Immature natural killer cell (primary cell): ENCODE measurements at regions not wholly inside any gene's neighbourhood (a gene's known extent, or its start where the extent isn't known, plus 50 kb on each side); places are given as distances from the start of the nearest gene placed in this dataset.
"Not testable (repeated sequence)": the region's sequence is repeated elsewhere in the genome, so short reads cannot be mapped to it uniquely, and the experiment has no call there.

Experiments used
- DNase-seq, 3 donors: peaks; one replicate each; pipeline ENCODE4 v3.0.0; 2022; ENCODE audit warnings: mixed read lengths in 1 of 3
- H3K27ac Mint-ChIP-seq, 6 donors: one replicate each; pipeline ENCODE4 v1.8.0; 2020; ENCODE audit warnings: mixed read lengths in 6 of 6, mild to moderate bottlenecking in 5 of 6, inconsistent platforms in 4 of 6, moderate library complexity in 3 of 6
- H3K27me3 Mint-ChIP-seq, 3 donors: one replicate each; pipeline ENCODE4 v1.8.0; 2020 to 2021; ENCODE audit warnings: low read depth in 3 of 3, mild to moderate bottlenecking in 3 of 3, mixed read lengths in 3 of 3, moderate library complexity in 3 of 3, inconsistent platforms in 1 of 3
- H3K36me3 Mint-ChIP-seq, 3 donors: one replicate each; pipeline ENCODE4 v1.8.0; 2020; ENCODE audit warnings: mixed read lengths in 3 of 3, inconsistent platforms in 2 of 3, mild to moderate bottlenecking in 2 of 3
- H3K4me1 Mint-ChIP-seq, 2 donors: one replicate each; pipeline ENCODE4 v1.8.0; 2020; ENCODE audit warnings: inconsistent platforms in 2 of 2, mild to moderate bottlenecking in 2 of 2, mixed read lengths in 2 of 2, moderate library complexity in 1 of 2
- H3K4me3 Mint-ChIP-seq, 5 donors: one replicate each; pipeline ENCODE4 v1.8.0; 2020; ENCODE audit warnings: mild to moderate bottlenecking in 5 of 5, mixed read lengths in 5 of 5, inconsistent platforms in 3 of 5, moderate library complexity in 3 of 5
- H3K9me3 Mint-ChIP-seq, 6 donors: one replicate each; pipeline ENCODE4 v1.8.0; 2020; ENCODE audit warnings: mild to moderate bottlenecking in 6 of 6, mixed read lengths in 6 of 6, inconsistent platforms in 4 of 6, moderate library complexity in 3 of 6

DNA sequence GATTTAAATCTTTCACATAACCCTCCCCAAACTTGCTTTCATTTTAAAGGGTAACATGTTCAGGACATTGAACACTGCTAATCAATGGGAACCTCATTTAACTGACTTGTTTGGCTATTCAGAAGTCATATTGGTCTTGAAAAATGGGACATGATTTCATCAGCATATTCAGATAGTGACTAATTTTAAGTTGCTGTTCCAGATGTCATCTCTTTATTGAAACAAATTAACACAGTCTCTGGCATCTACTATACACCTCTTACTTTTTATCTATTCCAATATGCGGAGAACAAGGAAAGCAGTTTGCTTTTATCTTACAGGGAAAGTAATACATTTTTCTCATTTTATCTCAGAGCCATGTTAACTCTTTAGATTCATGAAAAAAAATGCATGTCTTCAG is 310.1 kb downstream of the S1PR1 start:
- Mint-ChIP-seq H3K36me3 (no peaks in the 10 kb centered on the region), H3K27me3 (peaks cover 0 to 7% (median 0%) of the 10 kb centered on the region in 3 donors)

GRCh38 chr1:101547357-101547756 is 310.5 kb downstream of the S1PR1 start:
- DNase-seq: no peak
- H3K4me1 Mint-ChIP-seq: no peaks in the 10 kb centered on the region
- H3K27ac Mint-ChIP-seq: no peak overlapping the region
- H3K27me3 Mint-ChIP-seq: peaks cover 0 to 7% (median 0%) of the 10 kb centered on the region in 3 donors
- H3K36me3 Mint-ChIP-seq: no peaks in the 10 kb centered on the region
- H3K4me3 Mint-ChIP-seq: no peak overlapping the region
- no peaks in the 10 kb centered on the region for H3K9me3 Mint-ChIP-seq

More for the DNA sequence above, 310.1 kb downstream of the S1PR1 start:
- H3K4me1 Mint-ChIP-seq: no peaks in the 10 kb centered on the region
- H3K4me3 Mint-ChIP-seq: no peak overlapping the region
- no peak for DNase-seq
- no peaks in the 10 kb centered on the region for H3K9me3 Mint-ChIP-seq
- H3K27ac Mint-ChIP-seq: no peak overlapping the region

DNA sequence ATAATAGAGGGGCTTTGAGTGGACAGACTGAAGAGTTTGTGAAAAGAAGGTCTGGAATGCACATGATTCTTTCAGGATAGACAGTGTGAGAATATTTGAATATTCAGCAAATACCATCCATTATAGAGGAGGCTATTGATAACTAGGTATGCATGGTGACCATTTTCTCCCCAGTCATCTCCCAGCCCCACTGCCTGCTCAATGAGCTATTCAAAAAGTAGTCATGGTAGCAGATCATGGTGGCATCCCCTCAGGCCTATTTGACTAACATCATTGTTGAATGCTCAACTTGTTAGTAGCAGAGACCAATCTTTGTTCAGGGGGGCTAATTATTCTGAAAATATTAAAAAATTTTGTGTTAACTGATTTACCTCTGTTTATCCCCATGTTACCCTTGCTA is 311.6 kb downstream of the S1PR1 start:
- Mint-ChIP-seq H3K27me3 (peaks cover 0 to 3% (median 0%) of the 10 kb centered on the region in 3 donors), H3K4me1 (no peaks in the 10 kb centered on the region), H3K4me3 (no peak overlapping the region), H3K9me3 (no peaks in the 10 kb centered on the region), H3K36me3 (no peaks in the 10 kb centered on the region), H3K27ac (no peak overlapping the region)
- no peak for DNase-seq

- no peaks in the 10 kb centered on the region for H3K4me1 Mint-ChIP-seq
- H3K27me3 Mint-ChIP-seq: peaks cover 0 to 3% (median 0%) of the 10 kb centered on the region in 3 donors
Observed at GRCh38 chr1:101550581-101550980, 313.8 kb downstream of the S1PR1 start.

GRCh38 chr1:101566883-101567538 is 330.2 kb downstream of the S1PR1 start:
- H3K27ac Mint-ChIP-seq: no peak overlapping the region
- H3K27me3 Mint-ChIP-seq: peaks cover 2 to 4% (median 3%) of the 10 kb centered on the region in 3 donors
- H3K4me1 Mint-ChIP-seq: no peaks in the 10 kb centered on the region
- no peak overlapping the region for H3K4me3 Mint-ChIP-seq
- H3K9me3 Mint-ChIP-seq: peaks cover 0 to 4% (median under 1%) of the 10 kb centered on the region in 6 donors
- DNase-seq: no peak
- no peaks in the 10 kb centered on the region for H3K36me3 Mint-ChIP-seq

More at GRCh38 chr1:101550581-101550980, 313.8 kb downstream of the S1PR1 start:
- H3K4me3 Mint-ChIP-seq: no peak overlapping the region
- H3K27ac Mint-ChIP-seq: no peak overlapping the region
- H3K9me3 Mint-ChIP-seq: peaks cover 0 to under 1% (median 0%) of the 10 kb centered on the region in 6 donors
- no peak for DNase-seq
- H3K36me3 Mint-ChIP-seq: no peaks in the 10 kb centered on the region

DNA sequence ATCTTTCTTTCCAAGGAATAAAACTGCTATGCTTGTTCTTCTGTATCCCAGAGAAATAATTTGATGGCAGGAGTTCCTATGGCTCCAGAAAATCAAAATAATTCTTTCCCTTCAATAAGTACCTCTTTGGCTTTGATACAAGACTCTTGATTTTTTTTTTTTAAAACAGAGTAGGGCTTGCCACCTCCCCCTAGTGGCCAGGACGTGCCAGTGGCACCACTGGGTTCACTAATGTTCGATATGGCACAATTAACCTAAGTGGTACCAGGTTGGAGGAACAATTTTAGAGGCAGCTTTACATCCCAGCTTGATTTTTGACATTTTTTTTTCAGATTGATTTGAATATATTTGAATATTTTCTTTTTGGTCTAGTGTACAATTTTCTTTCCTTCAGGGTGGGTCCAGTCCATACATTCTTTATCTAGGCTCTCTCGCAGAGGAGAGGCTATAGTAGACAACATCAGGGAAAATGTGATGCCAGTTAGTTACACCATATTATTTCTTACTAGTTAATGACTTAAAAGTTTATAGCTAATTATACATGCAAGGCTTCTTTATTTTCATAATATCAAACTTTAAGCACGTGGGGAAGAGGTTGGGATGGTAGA is 330.9 kb downstream of the S1PR1 start:
- peaks cover 0 to 4% (median under 1%) of the 10 kb centered on the region in 6 donors for H3K9me3 Mint-ChIP-seq
- no peaks in the 10 kb centered on the region for H3K36me3 Mint-ChIP-seq
- H3K4me3 Mint-ChIP-seq: no peak overlapping the region
- no peak overlapping the region for H3K27ac Mint-ChIP-seq
- DNase-seq: peak; percentile 23 to 46 (median 24)
- peaks cover 2 to 4% (median 3%) of the 10 kb centered on the region in 3 donors for H3K27me3 Mint-ChIP-seq
- H3K4me1 Mint-ChIP-seq: no peaks in the 10 kb centered on the region

GRCh38 chr1:101587741-101588140 is 350.9 kb downstream of the S1PR1 start:
- Mint-ChIP-seq H3K9me3 (peaks cover 0 to 2% (median 0%) of the 10 kb centered on the region in 6 donors), H3K4me3 (no peak overlapping the region), H3K4me1 (no peaks in the 10 kb centered on the region), H3K27me3 (peaks cover 1 to 20% (median 8%) of the 10 kb centered on the region in 3 donors), H3K27ac (no peak overlapping the region), H3K36me3 (no peaks in the 10 kb centered on the region)
- DNase-seq: no peak

DNA sequence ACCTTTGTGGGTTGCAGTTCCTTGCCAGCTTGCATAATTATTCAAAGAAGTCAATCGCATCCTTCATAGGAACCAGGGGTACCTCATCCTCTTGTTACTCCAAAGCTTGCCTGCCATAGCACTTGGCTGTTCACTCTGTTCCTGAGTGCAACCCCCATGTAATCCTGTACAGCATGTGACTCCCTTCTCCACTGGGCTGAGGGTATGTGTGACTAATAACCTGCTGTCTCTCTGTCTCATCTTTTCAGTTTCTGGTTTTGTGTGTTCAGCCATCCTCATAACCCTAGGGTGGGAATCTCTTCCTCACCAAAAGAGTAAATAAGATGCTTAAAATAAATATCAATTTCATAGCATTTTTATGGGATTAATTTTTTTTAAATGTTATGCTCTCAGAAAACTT is 351.9 kb downstream of the S1PR1 start:
- Mint-ChIP-seq H3K27me3 (peaks cover 1 to 18% (median 8%) of the 10 kb centered on the region in 3 donors), H3K4me3 (no peak overlapping the region), H3K27ac (no peak overlapping the region), H3K36me3 (no peaks in the 10 kb centered on the region), H3K9me3 (no peaks in the 10 kb centered on the region), H3K4me1 (no peaks in the 10 kb centered on the region)
- no peak for DNase-seq

DNA sequence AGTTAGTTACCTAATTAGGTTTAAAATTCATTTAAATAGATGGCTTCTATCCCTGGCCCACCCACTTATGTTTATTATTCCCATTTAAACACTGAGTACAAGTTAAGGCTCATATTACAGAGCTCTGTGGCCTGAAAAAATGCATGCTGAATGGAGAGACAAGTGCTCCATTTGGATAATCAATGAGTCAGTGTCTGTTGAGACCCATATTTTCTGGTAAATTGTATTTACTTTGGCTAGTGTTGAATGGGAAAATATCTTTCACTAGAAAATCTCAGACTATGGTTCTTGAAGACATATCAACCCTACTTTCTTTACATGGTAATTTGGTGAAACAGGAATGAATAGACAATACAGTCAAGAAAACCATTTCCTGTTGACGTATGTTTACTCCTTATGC is 356.0 kb downstream of the S1PR1 start:
- no peaks in the 10 kb centered on the region for H3K36me3 Mint-ChIP-seq
- peaks cover 2 to 13% (median 7%) of the 10 kb centered on the region in 3 donors for H3K27me3 Mint-ChIP-seq
- no peaks in the 10 kb centered on the region for H3K9me3 Mint-ChIP-seq
- no peak overlapping the region for H3K4me3 Mint-ChIP-seq
- no peaks in the 10 kb centered on the region for H3K4me1 Mint-ChIP-seq
- H3K27ac Mint-ChIP-seq: no peak overlapping the region
- no peak for DNase-seq

- Mint-ChIP-seq H3K4me1 (no peaks in the 10 kb centered on the region), H3K9me3 (no peaks in the 10 kb centered on the region), H3K27me3 (peaks cover under 1 to 5% (median 1%) of the 10 kb centered on the region in 3 donors), H3K27ac (no peak overlapping the region), H3K36me3 (no peaks in the 10 kb centered on the region), H3K4me3 (no peak overlapping the region)
- no peak for DNase-seq
Observed at GRCh38 chr1:101595881-101596374, 359.1 kb downstream of the S1PR1 start.

DNA sequence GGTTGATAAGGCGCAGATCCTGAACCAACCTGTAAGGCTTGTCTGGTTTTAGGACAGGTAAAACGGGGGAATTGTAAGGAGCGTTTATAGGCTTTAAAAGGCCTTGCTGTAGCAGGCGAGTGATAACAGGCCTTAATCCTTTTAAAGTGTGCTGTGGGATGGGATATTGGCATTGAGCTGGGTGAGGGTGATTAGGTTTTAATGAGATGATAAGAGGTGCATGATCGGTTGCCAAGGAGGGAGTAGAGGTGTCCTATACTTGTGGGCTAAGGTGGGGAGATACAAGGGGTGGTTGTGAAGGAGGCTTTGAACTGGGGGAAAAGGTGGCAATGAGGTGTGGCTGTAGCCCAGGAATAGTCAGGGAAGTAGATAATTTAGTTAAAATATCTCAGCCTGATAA is 363.8 kb downstream of the S1PR1 start:
- H3K27ac Mint-ChIP-seq, H3K36me3 Mint-ChIP-seq, H3K4me1 Mint-ChIP-seq, DNase-seq, H3K27me3 Mint-ChIP-seq, H3K4me3 Mint-ChIP-seq, H3K9me3 Mint-ChIP-seq: not testable (repeated sequence)

GRCh38 chr1:101603726-101604125 is 366.9 kb downstream of the S1PR1 start:
- Mint-ChIP-seq H3K27me3 (peaks cover 2 to 10% (median 8%) of the 10 kb centered on the region in 3 donors), H3K9me3 (peaks cover 0 to 4% (median under 1%) of the 10 kb centered on the region in 6 donors), H3K4me1 (no peaks in the 10 kb centered on the region), H3K36me3 (no peaks in the 10 kb centered on the region), H3K27ac (no peak overlapping the region), H3K4me3 (no peak overlapping the region)
- DNase-seq: no peak

- peaks cover 1 to 25% (median 10%) of the 10 kb centered on the region in 6 donors for H3K9me3 Mint-ChIP-seq
- no peaks in the 10 kb centered on the region for H3K36me3 Mint-ChIP-seq
- no peaks in the 10 kb centered on the region for H3K4me1 Mint-ChIP-seq
- H3K4me3 Mint-ChIP-seq: no peak overlapping the region
- H3K27ac Mint-ChIP-seq: no peak overlapping the region
- no peak for DNase-seq
- H3K27me3 Mint-ChIP-seq: peaks cover 3 to 10% (median 8%) of the 10 kb centered on the region in 3 donors
Observed at GRCh38 chr1:101605878-101606277, 369.1 kb downstream of the S1PR1 start.

DNA sequence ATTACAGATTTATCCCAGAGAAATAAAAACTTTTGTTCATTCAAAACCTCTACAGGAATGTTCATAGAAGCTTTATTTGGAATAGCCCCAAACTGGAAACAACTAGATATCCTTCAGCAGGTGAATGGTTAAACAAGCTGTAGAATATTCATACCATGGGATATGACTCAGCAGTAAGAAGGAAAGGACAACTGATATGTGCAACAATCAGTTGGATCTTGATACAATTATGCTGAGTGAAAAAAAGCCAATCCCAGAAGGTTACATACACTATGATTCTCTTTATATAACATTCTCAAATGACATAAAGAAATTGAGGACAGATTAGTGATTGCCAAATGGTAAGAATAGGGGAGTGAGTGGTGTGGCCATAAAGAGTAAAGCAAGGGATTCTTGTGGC is 376.7 kb downstream of the S1PR1 start:
- Mint-ChIP-seq H3K4me3 (no peak overlapping the region), H3K27ac (no peak overlapping the region), H3K36me3 (no peaks in the 10 kb centered on the region), H3K27me3 (peaks cover 0 to 5% (median 0%) of the 10 kb centered on the region in 3 donors), H3K9me3 (peaks cover 4 to 23% (median 9%) of the 10 kb centered on the region in 6 donors), H3K4me1 (no peaks in the 10 kb centered on the region)
- no peak for DNase-seq
